Glomerular visceral epithelial cell (primary cell): ENCODE measurements at regions not wholly inside any gene's neighbourhood (a gene's known extent, or its start where the extent isn't known, plus 50 kb on each side); places are given as distances from the start of the nearest gene placed in this dataset.

Source experiments
- DNase-seq: peaks from one replicate; pipeline ENCODE4 v3.0.0-alpha.2; 2016; ENCODE audit errors: extremely low spot score

DNA sequence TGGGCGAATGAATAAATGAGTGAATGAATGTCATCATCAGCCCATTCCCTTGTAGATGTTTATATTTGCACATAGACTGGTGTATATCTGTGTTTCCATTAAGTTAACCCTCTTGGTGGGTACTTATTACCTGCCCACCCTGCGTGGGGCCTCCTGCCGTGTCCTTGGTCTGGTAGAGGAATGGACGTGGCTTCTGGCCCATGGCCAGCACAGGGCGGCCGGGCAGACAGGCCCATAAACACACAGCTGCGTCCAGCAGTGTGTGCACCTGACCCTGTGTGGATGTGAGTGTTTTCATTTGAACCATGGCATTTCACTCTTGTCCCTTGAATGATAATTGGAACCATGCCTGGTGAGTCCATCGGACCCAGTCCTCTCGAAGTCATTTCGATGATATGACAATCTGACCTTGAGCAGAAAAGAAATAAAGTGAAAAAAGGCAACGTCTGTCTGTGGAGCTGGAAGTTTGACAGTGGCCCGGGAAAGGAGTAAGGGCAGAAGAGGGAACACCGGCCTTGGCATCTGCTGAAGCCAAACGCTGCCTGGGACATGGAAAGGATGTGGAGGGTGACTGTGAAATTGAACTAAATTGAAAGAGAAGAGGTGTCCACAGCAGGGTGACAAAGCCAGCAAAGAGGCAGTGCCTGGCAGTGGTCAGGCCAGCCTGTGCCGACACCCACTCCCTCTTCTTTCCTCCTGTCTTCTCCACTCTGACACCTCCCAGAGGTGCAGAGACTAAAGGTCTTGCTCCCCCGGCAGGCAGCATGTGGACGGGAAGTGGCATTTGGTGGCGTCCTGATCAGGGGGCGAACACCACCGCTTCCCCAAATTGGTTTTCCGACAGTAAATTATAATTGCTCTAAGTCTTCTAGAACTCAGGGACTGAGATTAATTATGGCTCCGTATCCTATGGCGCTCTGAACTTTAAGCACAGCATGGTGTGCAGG lies 199.0 kb upstream of the ZMIZ1 start:
- DNase-seq: no peak

DNA sequence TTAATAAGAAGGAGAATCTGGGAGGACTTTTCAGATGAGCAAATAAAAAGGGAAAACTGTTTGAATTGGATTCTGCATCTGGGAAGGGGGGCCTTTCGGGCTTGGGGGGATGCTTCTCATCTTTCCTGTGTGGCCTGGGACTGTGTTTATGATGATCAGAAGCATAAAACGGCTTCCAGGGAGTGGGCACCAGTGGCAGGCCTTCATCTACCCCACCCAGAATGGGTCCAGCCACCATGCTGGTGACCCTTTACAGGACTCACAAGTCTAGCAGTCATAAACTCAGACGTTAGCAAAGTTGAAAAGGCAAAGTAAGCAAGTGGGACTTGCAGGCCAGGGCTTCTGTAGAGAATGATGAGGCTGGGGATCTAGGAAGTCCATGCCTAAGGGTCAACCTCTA lies 198.3 kb upstream of the ZMIZ1 start:
- no peak for DNase-seq

DNA sequence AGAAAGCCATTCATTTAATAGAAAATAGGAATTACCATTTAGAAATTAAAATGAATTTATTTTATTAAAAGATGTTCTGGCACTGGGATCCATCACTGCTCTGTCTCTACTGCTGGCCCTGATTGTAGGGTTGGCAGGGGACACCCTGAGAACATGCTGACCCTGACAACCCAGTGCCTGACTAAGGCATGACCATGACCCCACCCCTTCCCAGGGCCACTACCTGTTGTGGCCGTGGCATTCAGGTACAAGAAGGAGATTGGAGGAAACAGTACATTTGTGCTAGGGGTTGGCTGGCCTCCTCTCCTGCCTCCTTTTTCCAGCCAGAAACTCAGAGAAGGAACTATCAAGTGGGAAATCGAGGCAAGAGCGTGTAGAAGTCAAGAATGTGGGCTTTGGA lies 197.0 kb upstream of the ZMIZ1 start:
- DNase-seq: no peak

DNA sequence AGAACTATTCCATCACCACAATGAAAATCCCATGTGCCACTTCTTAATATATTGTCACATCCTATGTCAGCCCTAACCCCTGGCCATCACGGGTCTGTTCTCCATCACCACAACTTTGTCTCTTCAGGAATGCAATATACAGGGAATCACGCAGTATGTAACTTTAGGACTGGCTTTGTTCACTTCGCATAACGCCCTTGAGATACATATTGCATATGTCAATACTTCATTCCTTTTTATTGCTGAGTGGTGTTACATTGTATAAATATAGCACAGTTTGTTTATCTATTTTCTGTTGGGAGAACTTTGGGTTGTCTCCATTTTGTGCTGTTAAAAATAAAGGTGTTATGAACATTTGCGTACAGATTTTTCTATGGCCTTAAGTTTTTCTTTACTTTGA lies 195.4 kb upstream of the ZMIZ1 start:
- DNase-seq: no peak

DNA sequence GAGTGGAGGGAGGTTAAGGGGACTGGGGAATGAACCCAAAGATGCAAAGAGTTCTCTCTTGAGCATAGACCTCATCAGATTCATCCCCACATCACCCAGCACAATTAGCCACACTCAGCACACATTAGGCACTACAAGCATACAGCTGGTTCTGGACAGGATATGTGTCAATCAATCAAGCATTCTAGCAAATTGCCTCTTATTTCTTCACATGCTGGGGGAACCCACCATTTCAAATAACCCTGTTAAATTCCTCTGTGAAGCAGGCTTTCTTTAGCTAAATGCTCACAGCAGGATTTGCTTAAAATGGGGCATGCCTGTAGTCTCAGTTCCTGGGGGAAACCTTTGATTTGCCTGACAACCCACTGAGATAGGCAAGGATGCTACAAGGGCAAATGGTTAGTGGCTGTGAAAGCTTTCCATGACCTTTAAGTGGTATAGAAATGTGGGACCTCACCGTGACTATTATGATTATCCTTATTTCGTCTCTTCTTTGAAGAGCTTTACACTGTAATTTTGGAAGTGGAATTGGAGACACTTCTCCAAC lies 193.4 kb upstream of the ZMIZ1 start:
- no peak for DNase-seq

DNA sequence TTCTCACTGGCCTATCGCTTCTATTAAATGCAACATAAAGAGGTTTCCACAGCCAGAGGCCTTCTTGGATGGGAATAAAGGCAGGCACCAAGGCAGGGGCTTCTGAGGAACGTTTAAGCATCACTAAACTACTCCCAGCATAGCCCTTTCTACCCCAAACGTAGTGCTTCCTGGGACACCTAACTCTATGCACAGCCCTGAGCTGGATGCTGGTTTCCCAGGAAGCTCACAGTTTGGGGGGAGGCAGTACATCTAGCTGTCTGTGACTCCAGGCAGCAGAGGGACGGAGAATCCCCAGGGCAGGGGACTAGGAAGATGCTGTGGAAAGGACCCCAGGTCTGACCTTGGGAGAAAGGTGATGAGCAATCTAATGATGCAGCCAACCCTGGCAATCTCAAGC lies 192.8 kb upstream of the ZMIZ1 start:
- no peak for DNase-seq

DNA sequence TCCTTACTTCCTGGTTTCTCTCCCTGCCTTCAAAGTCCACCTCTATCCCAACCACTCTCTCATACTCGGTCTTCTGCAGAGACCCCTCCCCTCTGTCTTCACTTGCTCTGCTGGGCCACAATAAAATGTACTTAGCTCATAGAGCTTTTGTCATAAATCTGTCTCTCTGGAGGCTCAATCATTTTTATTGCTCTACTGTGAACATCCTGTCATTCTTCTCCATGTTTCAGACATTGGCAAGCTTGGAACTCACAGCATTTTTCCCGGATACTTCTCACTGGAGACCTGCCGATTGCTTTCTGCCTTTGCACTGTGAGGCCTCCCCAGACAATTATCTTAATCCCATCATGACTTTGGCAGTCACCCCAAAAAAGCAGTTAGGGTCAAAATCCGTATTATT lies 192.3 kb upstream of the ZMIZ1 start:
- no peak for DNase-seq

DNA sequence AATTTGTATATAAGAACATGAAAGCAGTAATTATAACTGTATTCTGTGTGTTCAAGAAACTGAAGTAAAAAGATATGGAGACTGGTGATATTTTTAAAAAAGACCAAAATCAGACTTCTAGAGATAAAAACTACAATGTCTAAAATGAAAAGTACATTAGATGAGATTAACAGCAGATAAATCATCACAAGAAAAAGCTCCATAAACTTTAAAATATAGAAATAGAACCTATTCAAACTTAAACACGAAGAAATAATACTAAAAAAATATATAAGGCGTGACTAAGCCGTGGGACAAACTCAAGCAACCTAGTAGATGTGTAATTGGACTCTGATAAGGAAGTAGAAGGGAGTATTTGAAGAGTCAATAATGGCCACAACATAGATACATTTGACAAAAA lies 189.1 kb upstream of the ZMIZ1 start:
- no peak for DNase-seq

DNA sequence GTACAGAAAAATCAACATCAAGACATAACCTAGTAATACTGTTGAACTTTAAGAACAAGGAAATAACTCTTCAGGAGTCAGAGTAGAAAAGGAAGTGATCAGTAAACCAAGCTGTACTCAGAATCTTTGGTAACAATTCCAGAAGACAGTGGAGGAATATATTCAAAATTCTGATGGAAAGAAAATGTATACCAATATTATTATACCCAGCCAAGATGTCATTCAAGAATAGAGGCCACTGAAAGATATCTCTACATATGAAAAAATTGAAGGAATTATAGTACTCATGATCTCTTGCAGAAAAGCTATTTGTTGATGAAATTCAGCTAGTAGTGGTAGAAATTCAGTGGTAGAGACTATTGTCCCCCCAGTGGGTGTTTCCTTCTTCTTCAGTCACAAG lies 182.6 kb upstream of the ZMIZ1 start:
- DNase-seq: no peak

DNA sequence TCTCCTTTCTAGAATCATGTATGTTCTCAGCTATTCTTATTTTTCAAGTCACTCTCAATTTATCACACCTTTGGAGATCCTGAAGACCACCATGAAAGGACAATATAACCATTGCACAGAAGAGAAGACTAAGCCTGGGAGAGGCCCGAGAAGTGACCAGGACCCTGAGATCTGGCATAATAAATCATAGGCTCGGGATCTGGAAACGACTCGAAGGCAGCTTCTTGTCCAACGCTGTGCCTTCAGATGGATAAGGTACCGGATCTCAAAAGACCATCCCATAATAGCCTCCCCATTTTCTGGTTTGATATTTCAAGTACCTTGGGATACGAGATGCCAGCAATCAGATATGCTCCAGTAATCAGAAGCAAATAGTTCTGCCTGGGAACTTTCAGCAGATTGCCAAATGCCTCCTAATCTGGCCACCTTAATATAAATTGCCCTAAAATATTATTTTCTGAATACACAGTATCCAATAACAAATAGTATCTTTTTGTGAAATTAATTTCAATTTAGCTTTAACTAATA lies 179.2 kb upstream of the ZMIZ1 start:
- DNase-seq: no peak

DNA sequence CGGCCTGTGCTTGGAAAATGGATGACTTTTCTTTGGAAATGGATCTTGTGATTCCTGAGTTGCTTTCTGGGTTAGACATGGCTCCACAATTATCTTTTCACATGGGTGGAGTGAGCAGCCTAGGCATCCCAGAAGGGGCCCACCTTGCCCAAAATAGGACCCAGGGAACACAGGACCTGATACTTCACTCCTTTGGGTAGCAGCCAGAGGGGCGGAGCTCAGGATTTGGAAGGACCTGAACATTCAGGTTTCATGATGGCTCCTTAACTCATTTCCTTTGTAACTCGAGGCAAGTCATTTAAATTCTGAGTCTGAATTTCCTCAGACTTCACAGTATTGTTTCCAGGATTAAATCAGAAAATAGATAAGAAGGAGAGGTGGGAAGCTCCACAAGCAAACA lies 178.3 kb upstream of the ZMIZ1 start:
- no peak for DNase-seq

DNA sequence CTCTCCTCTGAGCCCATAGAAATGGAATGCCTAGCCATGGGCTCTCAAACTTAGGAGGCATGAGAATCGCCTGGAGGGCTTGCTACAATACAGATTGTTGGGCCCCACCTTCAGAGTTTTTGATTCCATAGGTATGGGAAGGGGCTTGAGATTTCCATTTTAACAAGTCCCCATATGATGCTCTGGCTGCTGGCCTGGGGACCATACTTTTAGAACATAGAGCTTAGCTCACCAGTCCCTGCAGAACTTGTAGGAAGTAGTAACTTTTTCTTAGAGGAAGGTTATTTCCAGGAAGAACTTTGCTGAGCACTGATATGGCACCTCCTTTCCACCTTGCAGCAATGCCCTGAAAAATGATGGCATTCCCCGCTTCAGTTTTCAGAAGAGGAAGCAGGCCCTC lies 177.0 kb upstream of the ZMIZ1 start:
- DNase-seq: no peak

DNA sequence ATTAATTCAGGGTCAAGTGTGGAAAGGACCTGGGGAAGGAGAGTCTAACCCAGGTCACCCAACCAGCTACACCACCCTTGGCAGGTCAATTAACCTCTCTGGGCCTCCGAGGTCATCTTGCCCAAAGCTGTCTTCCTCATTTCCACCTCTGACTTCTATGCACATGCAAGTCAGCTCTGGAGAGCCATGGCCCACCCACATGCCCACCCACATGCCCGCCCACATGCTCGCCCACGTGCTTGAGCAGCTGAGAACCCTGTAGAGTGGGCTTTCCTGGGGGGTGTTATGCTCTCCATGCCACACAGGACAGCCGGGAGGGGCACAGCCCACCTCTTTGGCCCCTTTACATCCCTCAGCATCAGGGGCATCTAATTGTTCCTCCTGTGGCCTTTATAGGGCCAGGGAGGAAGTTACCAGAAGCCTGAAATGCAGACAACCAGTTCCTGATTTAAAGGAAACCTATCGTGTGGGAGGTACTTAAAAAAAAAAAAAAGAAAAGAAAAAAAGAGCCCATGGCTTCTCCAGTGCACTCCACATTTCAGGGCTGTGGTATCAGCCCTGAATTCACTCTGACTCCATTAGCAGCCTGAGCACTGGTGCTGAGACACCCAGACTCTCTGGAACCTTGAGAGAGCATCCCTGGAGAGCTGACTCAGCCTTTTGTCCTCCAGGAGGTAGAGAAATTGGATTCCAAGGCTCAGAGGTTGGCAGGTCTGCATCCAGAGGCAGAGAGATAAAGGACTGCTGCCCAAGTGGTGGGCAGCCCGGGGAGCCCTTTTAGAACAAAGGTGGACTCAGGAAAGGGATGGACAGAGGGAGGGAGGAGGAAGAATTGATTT lies 176.2 kb upstream of the ZMIZ1 start:
- DNase-seq: no peak

DNA sequence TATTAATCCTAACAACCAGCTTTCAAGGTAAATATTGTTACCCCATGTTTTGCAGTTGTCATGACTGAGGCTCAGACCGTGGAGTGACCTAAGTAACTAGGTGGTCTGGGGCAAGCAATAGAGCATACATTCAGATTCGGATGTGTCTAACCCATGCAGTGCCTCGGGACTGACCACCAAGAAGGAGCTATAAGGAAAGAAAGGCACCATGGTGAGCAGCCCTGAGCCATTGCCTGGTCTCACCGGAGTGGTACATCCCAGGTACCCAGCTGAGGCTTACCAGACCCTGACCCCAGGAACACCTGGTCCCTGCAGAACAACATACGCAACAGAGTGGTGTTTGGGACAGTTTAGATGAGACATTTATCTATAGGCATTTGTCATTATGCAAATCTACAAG lies 175.5 kb upstream of the ZMIZ1 start:
- DNase-seq: no peak

DNA sequence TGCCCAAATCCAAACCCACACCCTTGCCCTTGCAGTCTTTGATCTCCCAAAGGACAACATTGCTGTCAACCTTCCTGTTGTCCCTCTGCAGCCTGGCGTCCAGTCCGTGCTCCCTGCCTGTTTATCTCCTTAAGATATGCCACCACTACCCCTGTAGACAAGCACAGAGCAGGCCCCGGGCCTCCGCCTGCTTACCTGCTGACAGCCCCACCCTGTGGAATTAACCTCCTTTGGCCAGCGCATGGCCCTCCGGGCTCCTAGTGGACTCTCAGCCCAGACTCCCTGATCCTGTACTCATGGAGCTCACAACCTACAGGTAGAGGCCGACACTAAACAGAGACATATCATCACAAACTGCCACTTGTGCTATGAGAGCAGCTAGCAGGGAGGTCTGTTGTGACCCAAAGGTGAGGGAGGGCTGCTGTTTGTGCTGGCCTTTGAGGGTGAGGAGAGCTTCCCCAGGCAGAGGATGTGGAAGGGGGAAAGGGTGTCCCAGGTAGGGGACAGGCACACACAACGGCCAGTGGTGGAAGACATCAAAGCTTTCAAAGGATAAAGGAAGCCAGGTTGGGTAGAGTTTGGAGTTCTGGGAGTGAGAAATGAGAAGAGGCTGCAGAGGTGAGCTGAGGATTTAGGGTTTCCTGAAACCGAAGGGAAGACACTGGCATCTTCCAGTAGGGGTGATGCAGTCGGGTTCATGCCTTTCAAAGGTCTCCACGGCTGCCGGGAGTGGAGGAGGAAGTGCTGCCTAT lies 174.5 kb upstream of the ZMIZ1 start:
- no peak for DNase-seq

DNA sequence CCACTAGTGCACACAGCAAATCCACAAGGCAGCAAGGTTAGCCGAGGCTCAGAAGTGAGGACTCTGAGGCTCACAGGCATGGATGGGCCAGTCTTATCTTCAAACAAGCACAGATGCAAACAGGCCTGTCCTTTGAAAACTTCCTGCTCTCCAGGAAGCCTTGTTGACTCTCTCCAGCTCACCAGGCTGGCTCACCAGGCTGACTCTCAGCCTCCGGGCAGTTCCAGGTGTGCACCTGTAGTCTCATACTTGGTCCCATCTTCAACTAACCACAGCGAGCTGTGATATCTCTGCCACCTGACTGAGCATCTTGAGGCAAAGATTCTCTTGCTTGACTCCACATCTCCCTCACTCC lies 173.9 kb upstream of the ZMIZ1 start:
- no peak for DNase-seq

DNA sequence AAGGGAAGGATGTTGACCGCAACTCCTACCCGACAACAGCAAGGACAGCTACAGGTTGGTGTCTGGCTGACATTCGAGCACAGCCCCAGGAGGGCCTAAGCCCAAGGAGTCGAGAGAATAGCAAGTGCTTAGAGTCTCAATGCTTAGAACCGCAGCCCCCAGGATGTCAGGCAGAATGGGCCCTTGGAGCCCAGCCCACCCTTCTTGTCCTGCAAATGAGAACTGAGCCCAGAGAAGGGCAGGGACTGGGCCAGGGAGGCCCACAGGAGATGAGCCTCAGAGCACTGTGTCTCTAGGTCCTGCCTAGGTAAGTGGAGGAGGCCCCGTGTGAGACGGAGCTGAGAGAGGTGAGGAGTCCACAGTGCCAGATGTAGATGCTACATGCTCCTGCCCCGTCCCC lies 173.3 kb upstream of the ZMIZ1 start:
- DNase-seq: no peak

DNA sequence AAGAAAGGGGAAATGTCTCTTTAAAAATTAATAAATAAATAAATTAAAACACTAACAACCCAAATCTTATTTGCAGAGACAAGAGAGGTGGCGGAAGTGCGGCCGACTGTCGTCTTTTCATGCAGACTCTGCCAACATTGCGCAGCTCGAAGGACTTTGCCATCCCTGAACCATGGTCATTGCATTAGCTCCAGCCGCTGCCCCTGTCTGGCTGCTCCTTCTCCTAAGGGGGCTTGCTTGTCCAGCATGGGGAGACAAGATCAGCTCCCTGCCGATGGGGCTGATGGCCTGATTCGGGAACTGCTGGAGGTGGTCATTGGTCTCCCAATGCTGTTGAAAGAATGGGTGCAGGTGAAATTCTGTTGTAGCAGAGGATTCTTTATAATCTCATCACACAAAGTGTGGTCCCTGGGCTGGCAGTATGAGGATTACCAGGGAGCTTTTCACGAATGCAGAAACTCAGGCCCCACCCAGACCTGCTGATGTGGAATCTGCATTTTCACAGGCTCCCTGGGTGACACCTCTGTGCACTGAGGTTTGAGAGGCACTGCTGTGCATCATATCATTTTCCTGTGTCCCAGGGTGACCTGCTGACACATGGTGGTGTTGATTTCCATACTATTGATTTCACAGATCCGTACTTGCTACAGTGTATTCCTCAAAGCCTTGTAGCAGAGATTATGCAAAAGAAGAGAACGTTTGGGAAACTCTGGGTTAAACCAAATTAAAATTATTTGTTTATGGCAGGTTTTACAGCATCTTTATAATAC lies 172.4 kb upstream of the ZMIZ1 start:
- no peak for DNase-seq

DNA sequence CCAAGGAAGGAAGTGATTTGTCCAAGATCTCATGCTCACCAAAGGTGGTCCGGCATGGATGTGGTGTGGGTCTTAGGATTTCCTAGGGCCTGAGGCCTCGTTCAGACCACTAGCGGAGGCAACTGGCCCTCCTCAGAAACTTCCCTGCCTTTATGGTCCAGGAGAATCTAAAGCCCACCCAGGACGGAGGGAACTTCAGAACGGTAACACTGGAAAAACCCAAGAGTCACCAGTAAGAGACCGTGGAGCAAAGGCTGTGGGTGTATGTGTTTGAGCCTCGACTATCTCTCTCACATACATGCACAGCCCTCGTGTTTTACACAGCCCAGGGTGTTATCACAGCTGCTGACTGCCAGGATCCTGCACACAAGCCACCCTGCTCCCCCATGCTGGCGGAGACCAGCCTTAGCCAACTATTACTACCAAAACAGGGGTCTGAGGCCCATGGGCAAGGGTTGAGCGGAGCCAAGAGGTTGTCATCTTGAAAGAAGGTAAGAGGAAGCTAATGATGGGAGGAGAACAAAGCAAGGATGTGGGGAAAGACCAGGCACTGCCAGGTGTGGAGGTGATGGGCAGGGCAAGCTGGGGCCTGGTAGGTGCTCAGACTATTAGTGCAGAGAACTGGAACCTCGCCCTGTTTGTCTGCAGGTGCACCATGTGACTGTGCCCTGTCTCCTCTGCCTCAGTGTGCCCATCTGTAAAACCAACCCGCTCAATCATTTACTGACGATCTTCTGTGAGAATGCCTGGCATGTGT lies 170.2 kb upstream of the ZMIZ1 start:
- no peak for DNase-seq

DNA sequence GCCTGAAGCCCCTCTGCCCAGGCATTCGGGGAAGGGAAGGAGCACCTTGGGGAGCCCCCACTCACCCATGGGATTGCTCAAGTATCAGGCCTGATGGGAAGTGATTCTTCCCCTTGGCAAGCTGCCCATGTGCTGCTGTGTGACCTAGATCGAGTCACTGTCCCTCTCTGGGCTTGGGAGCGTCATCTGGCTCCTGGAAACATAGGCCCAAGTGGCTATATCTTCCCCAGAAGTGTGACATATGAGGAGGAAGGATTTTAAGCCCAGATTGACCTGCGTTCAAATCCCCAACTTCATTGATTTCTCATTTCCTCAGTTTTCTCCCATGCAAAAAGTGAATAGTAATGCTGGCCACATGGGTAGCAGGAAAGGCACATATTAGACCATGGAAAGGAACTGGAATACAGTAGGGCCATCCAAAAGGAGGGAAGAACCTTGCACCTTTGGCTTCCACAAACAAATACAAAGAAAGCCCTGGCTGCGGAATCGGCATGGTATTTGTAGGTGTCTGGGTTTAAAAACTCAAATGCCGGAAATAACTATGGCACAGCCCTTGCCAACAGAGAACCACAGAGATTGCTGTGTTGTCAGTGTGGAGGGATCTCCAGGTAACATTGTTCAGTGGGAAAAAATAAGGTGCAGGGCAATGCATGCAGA lies 169.5 kb upstream of the ZMIZ1 start:
- no peak for DNase-seq
